ENCODE measurements at regions not wholly inside any gene's neighbourhood (a gene's known extent, or its start where the extent isn't known, plus 50 kb on each side); places are given as distances from the start of the nearest gene placed in this dataset.

DNA sequence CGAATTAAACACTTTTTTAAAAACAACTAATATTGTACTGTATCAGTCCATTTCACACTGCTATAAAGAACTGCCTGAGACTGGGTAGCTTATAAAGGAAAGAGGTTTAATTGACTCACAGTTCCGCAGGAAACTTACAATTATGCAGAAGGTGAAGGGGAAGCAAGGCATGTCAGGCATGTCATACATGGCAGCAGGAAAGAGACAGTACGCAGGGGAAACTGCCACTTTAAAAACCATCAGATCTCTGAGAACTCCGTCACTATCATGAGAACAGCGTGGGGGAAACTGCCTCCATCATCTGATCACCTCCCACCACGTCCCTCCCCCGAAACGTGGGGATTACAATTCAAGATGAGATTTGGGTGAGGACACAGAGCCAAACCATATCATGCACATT, 162.8 kb upstream of the TPM1 start:
- no peaks in the 10 kb centered on the region for H3K9me1 ChIP-seq (ENCODE audit: control insufficient read depth, extremely low read depth, insufficient read depth, low read length)
- no peak overlapping the region for H3K27ac ChIP-seq (ENCODE audit: control insufficient read depth, insufficient read depth, low read length)
- H3K27me3 ChIP-seq (ENCODE audit: control insufficient read depth, extremely low read depth, insufficient read depth, low read length), result no peaks in the 10 kb centered on the region
- H3K79me2 ChIP-seq (ENCODE audit: control insufficient read depth, insufficient read depth, low read length), result no peaks in the 10 kb centered on the region
- no peaks in the 10 kb centered on the region for H4K20me1 ChIP-seq (ENCODE audit: control insufficient read depth, extremely low read depth, insufficient read depth, low read length)
- FAIRE-seq (no peak), DNase-seq (ENCODE audit: low read depth, low spot score) (no peak)
- no peaks in the 10 kb centered on the region for H3K4me1 ChIP-seq (ENCODE audit: control insufficient read depth, extremely low read depth, insufficient read depth, low read length)
- no peak overlapping the region for H3K9ac ChIP-seq (ENCODE audit: control insufficient read depth, extremely low read depth, insufficient read depth, low read length)
- peak overlapping the region; percentile 34 for H2AFZ ChIP-seq (ENCODE audit: control insufficient read depth, low read length)
- TF ChIP-seq, protein P1, sequence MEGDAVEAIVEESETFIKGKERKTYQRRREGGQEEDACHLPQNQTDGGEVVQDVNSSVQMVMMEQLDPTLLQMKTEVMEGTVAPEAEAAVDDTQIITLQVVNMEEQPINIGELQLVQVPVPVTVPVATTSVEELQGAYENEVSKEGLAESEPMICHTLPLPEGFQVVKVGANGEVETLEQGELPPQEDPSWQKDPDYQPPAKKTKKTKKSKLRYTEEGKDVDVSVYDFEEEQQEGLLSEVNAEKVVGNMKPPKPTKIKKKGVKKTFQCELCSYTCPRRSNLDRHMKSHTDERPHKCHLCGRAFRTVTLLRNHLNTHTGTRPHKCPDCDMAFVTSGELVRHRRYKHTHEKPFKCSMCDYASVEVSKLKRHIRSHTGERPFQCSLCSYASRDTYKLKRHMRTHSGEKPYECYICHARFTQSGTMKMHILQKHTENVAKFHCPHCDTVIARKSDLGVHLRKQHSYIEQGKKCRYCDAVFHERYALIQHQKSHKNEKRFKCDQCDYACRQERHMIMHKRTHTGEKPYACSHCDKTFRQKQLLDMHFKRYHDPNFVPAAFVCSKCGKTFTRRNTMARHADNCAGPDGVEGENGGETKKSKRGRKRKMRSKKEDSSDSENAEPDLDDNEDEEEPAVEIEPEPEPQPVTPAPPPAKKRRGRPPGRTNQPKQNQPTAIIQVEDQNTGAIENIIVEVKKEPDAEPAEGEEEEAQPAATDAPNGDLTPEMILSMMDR (optimal IDR thresholded peaks at IDR 0.05 in 1 of 3, IDR thresholded peaks at IDR 0.05 in 1 of 3, conservative IDR thresholded peaks at IDR 0.05 in 1 of 3; ENCODE audit: extremely low read depth in 1 of 3, insufficient read depth in 2 of 3, low read length in 3 of 3), result no peak
- TF ChIP-seq EZH2 (IDR thresholded peaks at IDR 0.05; ENCODE audit: low read length), result no peak
- H3K4me2 ChIP-seq (ENCODE audit: control insufficient read depth, extremely low read depth, insufficient read depth, low read depth, low read length), result no peak overlapping the region
- H3K4me3 ChIP-seq (ENCODE audit: control insufficient read depth in 2 of 3, extremely low read depth in 1 of 3, insufficient read depth in 2 of 3, low read depth in 1 of 3, low read length in 3 of 3), result no peak overlapping the region
- H3K36me3 ChIP-seq (ENCODE audit: control insufficient read depth in 2 of 2, extremely low read depth in 1 of 2, insufficient read depth in 2 of 2, low read length in 2 of 2), result no peaks in the 10 kb centered on the region
- dilution Hi-C loops (cut with MboI; ENCODE audit: extremely low pct_ligation_motif_present, low sequenced_read_pairs), result no loop called here
- no peaks in the 10 kb centered on the region for H3K9me3 ChIP-seq (ENCODE audit: control insufficient read depth, low read depth, low read length)

DNA sequence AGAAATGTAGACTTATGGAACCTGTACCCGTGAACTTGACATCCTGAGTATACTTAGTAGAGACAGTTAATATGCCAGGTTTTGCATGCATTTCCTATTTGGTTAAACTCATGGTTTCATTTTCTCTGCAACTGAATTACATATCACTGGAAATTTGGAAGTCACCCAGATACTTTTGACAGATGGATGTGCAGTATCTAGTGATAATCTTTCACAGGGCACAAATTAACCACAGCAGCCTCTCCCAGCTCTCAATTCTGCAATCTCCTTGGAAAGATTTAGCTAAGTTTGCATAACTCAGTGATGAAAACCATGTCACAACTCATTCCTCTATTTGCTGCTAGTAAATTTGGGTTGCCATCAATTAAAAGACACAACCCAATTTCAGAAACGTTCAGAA, 162.3 kb upstream of the TPM1 start:
- Histone ChIP-seq H3K36me3 (ENCODE audit: control insufficient read depth in 2 of 2, extremely low read depth in 1 of 2, insufficient read depth in 2 of 2, low read length in 2 of 2) (no peaks in the 10 kb centered on the region), H3K27me3 (ENCODE audit: control insufficient read depth, extremely low read depth, insufficient read depth, low read length) (no peaks in the 10 kb centered on the region), H2AFZ (ENCODE audit: control insufficient read depth, low read length) (no peak overlapping the region), H3K4me3 (ENCODE audit: control insufficient read depth in 2 of 3, extremely low read depth in 1 of 3, insufficient read depth in 2 of 3, low read depth in 1 of 3, low read length in 3 of 3) (no peak overlapping the region), H3K9me1 (ENCODE audit: control insufficient read depth, extremely low read depth, insufficient read depth, low read length) (no peaks in the 10 kb centered on the region), H3K27ac (ENCODE audit: control insufficient read depth, insufficient read depth, low read length) (no peak overlapping the region), H3K4me1 (ENCODE audit: control insufficient read depth, extremely low read depth, insufficient read depth, low read length) (no peaks in the 10 kb centered on the region), H3K9me3 (ENCODE audit: control insufficient read depth, low read depth, low read length) (no peaks in the 10 kb centered on the region), H4K20me1 (ENCODE audit: control insufficient read depth, extremely low read depth, insufficient read depth, low read length) (no peaks in the 10 kb centered on the region), H3K4me2 (ENCODE audit: control insufficient read depth, extremely low read depth, insufficient read depth, low read depth, low read length) (no peak overlapping the region), H3K79me2 (ENCODE audit: control insufficient read depth, insufficient read depth, low read length) (no peaks in the 10 kb centered on the region), H3K9ac (ENCODE audit: control insufficient read depth, extremely low read depth, insufficient read depth, low read length) (no peak overlapping the region)
- no peak for DNase-seq (ENCODE audit: low read depth, low spot score)
- TF ChIP-seq, protein P1 (optimal IDR thresholded peaks at IDR 0.05 in 1 of 3, IDR thresholded peaks at IDR 0.05 in 1 of 3, conservative IDR thresholded peaks at IDR 0.05 in 1 of 3; ENCODE audit: extremely low read depth in 1 of 3, insufficient read depth in 2 of 3, low read length in 3 of 3), result no peak
- no peak for TF ChIP-seq EZH2 (IDR thresholded peaks at IDR 0.05; ENCODE audit: low read length)
- FAIRE-seq, result peak; percentile 13
- dilution Hi-C loops (cut with MboI; ENCODE audit: extremely low pct_ligation_motif_present, low sequenced_read_pairs), result no loop called here

Measured in keratinocyte (primary cell).